HG03520 (cell line): ENCODE measurements at regions not wholly inside any gene's neighbourhood (a gene's known extent, or its start where the extent isn't known, plus 50 kb on each side); places are given as distances from the start of the nearest gene placed in this dataset.
A peak's percentile ranks its signal among the peaks of the same experiment; 100 is the strongest.
"Not testable (repeated sequence)": the region's sequence is repeated elsewhere in the genome, so short reads cannot be mapped to it uniquely, and the experiment has no call there.

ENCODE experiments used
- ATAC-seq: cut with Tn5 transposase; IDR thresholded peaks from one replicate; pipeline ENCODE4 v1.9.1; 2021; ENCODE audit warnings: mild to moderate bottlenecking, moderate library complexity; ENCODE audit not compliant: unreplicated experiment

- ATAC-seq = no peak
Observed at GRCh38 chr18:47682876-47683275, 247.6 kb downstream of the SMAD2 start.

- peak; percentile 78 for ATAC-seq
Observed at GRCh38 chr18:47680488-47680887, 250.0 kb downstream of the SMAD2 start.

- no peak for ATAC-seq
Observed at GRCh38 chr18:47679864-47680263, 250.6 kb downstream of the SMAD2 start.

- ATAC-seq = no peak
Observed at GRCh38 chr18:47677952-47678351, 252.5 kb downstream of the SMAD2 start.

- ATAC-seq = no peak
Observed at GRCh38 chr18:47669815-47670214, 260.6 kb downstream of the SMAD2 start.

GRCh38 chr18:47658498-47658897 is 272.0 kb downstream of the SMAD2 start:
- no peak for ATAC-seq

GRCh38 chr18:47654988-47655387 is 275.5 kb downstream of the SMAD2 start:
- no peak for ATAC-seq

GRCh38 chr18:47644896-47645295 is 285.6 kb downstream of the SMAD2 start:
- no peak for ATAC-seq

- ATAC-seq = not testable (repeated sequence)
Observed at GRCh38 chr18:47637551-47637950, 292.9 kb downstream of the SMAD2 start.

- ATAC-seq = no peak
Observed at GRCh38 chr18:47635416-47635815, 295.0 kb downstream of the SMAD2 start.

GRCh38 chr18:47632970-47633635 is 297.4 kb downstream of the SMAD2 start:
- ATAC-seq = no peak

- ATAC-seq = no peak
Observed at GRCh38 chr18:47628893-47629292, 301.6 kb downstream of the SMAD2 start.

- no peak for ATAC-seq
Observed at GRCh38 chr18:47628240-47628781, 302.1 kb downstream of the SMAD2 start.

GRCh38 chr18:47627030-47627429 is 303.4 kb downstream of the SMAD2 start:
- no peak for ATAC-seq

GRCh38 chr18:47619771-47620448 is 310.5 kb downstream of the SMAD2 start:
- ATAC-seq = no peak

GRCh38 chr18:47618758-47619157 is 311.7 kb downstream of the SMAD2 start:
- no peak for ATAC-seq

GRCh38 chr18:47615043-47615442 is 315.4 kb downstream of the SMAD2 start:
- no peak for ATAC-seq

- ATAC-seq = no peak
Observed at GRCh38 chr18:47613929-47614328, 316.5 kb downstream of the SMAD2 start.

GRCh38 chr18:47611649-47612048 is 318.8 kb downstream of the SMAD2 start:
- no peak for ATAC-seq

GRCh38 chr18:47606526-47606925 is 323.9 kb downstream of the SMAD2 start:
- ATAC-seq = no peak

- no peak for ATAC-seq
Observed at GRCh38 chr18:47605093-47605492, 325.4 kb downstream of the SMAD2 start.

GRCh38 chr18:47604021-47604420 is 326.4 kb downstream of the SMAD2 start:
- ATAC-seq = no peak
